ENCODE measurements at regions not wholly inside any gene's neighbourhood (a gene's known extent, or its start where the extent isn't known, plus 50 kb on each side); places are given as distances from the start of the nearest gene placed in this dataset.
A peak's percentile ranks its signal among the peaks of the same experiment; 100 is the strongest.

GRCh38 chr21:38126666-38127303 lies 130.0 kb upstream of the KCNJ15 start:
- H3K9ac ChIP-seq (ENCODE audit: control insufficient read depth, insufficient read depth, low read length) = no peak overlapping the region
- no peak overlapping the region for H3K4me3 ChIP-seq
- POLR2A ChIA-PET = no interaction called here
- H3K4me2 ChIP-seq (ENCODE audit: control insufficient read depth, insufficient read depth) = no peak overlapping the region
- WGBS (ENCODE audit: insufficient coverage, insufficient replicate concordance, low lambda C conversion rate, missing lambda C conversion rate) = 26% methylated on average over 8 of the region's 8 CpGs
- RAD21 ChIA-PET (ENCODE audit: unreplicated experiment) = interaction anchor here (1.0 to 2.7 kb wide), 5 partner anchors 368 to 452 kb away, joined by 3 to 25 read pairs (median 8); no protein-coding TSS in a partner anchor
- no TSS peak for BruUV-seq (replicated peaks)
- CTCF ChIA-PET = interaction anchor here (0.6 to 4.6 kb wide), 25 partner anchors 8 to 727 kb away, joined by 3 to 46 read pairs (median 4); no protein-coding TSS in a partner anchor
- peaks cover 0 to 2% of the 10 kb centered on the region in 2 experiments; a peak in 2 of 4 replicates for H3K27me3 ChIP-seq (replicated peaks in 1 of 2; ENCODE audit: control insufficient read depth in 2 of 2, insufficient read depth in 2 of 2, low read length in 1 of 2)
- no peak for DNase-seq (ENCODE audit: low read depth, low spot score)
- no peaks in the 10 kb centered on the region for H4K20me1 ChIP-seq (ENCODE audit: control insufficient read depth, insufficient read depth)
- in situ Hi-C loops (cut with MboI) = loop anchor here (10.0 kb wide), 1 partner anchor 412 kb away; no protein-coding TSS in a partner anchor
- ATAC-seq = peak; percentile 97
- no peak overlapping the region for H2AFZ ChIP-seq (ENCODE audit: control insufficient read depth, low read depth, low read length)
- no peak for TF ChIP-seq PAX5 (IDR thresholded peaks at IDR 0.05; ENCODE audit: borderline replicate concordance, low read depth, low read length)
- no peak for TF ChIP-seq BACH1 (IDR thresholded peaks at IDR 0.05; ENCODE audit: borderline replicate concordance)
- TF ChIP-seq CTCF (IDR thresholded peaks at IDR 0.05 in 2 of 3, conservative IDR thresholded peaks at IDR 0.05 in 1 of 3; ENCODE audit: control insufficient read depth in 2 of 3, extremely low read depth in 1 of 3, insufficient read depth in 1 of 3, low read depth in 3 of 3, low read length in 3 of 3) = peak; percentile 61 to 79 (median 71)
- TF ChIP-seq MLLT1 (IDR thresholded peaks at IDR 0.05) = no peak
- peak; percentile 69 for TF ChIP-seq RAD21 (IDR thresholded peaks at IDR 0.05; ENCODE audit: insufficient read depth, low read depth, low read length)
- TF ChIP-seq SMC3 (IDR thresholded peaks at IDR 0.05; ENCODE audit: borderline replicate concordance, low read length) = peak; percentile 65
- 0 out of 2 replicates have a peak, but pooled peaks have one; percentile 12 for TF ChIP-seq YY1 (IDR thresholded peaks at IDR 0.05; ENCODE audit: low read depth, low read length)
- H3K9me3 ChIP-seq (replicated peaks; ENCODE audit: control insufficient read depth, insufficient read depth, low read length) = no peaks in the 10 kb centered on the region
- SMC1A ChIA-PET (ENCODE audit: uncharacterized antibody, unreplicated experiment) = interaction anchor here (0.8 to 3.0 kb wide), 8 partner anchors 16 to 454 kb away, joined by 3 to 22 read pairs (median 3); no protein-coding TSS in a partner anchor
- no peaks in the 10 kb centered on the region for H3K36me3 ChIP-seq (ENCODE audit: control insufficient read depth in 2 of 2, insufficient read depth in 2 of 2, low read length in 1 of 2)
- H3K27ac ChIP-seq (ENCODE audit: control insufficient read depth, insufficient read depth) = no peak overlapping the region
- FAIRE-seq = no peak
- intact Hi-C loops (cut with micrococcal nuclease; ENCODE audit: unreplicated experiment) = loop anchor here (1.0 to 10.0 kb wide), 3 partner anchors 414 to 452 kb away; no protein-coding TSS in a partner anchor
- H3K79me2 ChIP-seq (ENCODE audit: control insufficient read depth, insufficient read depth, low read length) = no peaks in the 10 kb centered on the region
- no peaks in the 10 kb centered on the region for H3K4me1 ChIP-seq (ENCODE audit: control insufficient read depth, insufficient read depth, low read length)
